Tongue (tissue), 1 donor: ENCODE measurements at regions not wholly inside any gene's neighbourhood (a gene's known extent, or its start where the extent isn't known, plus 50 kb on each side); places are given as distances from the start of the nearest gene placed in this dataset.
"Not testable (repeated sequence)": the region's sequence is repeated elsewhere in the genome, so short reads cannot be mapped to it uniquely, and the experiment has no call there.

Source experiments
- DNase-seq: peaks from one replicate; pipeline ENCODE4 v3.0.0-alpha.2; 2015

- DNase-seq = no peak
Measured at GRCh38 chr17:83019376-83019775, 60.0 kb upstream of the METRNL start.

DNA sequence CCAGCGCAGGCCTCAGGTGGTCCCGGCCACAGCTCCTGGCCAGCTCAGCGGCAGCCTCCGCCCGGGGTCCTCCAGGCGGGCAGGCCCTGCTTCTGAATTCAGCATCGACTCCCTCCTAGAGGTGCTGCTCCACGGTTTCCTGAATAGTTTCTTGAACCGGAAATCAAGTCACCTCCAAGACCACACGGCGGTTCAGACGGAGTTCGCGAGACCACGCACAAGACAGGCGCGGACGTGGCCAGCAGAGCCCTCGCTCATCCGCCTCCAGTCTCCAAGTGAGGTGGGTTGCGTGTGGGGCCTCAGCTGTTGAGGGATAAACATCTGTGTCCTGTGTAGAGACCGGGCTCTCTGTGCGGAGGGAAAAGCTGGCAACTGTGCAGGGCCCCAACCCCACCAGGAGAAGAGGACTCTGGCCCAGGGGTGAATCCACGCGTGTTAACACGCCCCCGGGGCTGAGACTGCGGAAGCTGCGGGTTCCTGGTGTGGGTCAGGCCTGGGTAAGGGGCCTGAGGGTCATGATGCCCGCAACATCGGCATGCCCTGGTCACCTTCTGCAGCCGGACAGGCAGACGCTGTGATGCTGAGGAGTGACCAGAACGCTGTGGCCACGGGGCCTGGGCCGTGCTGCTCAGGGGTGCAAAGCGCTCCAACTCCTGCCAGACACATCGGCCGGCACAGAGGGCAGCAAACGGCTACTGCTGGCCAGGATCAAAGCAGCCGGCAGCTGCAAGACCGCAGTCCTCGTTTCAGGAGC lies 55.0 kb upstream of the METRNL start:
- DNase-seq = no peak

GRCh38 chr17:83025636-83026280 lies 53.7 kb upstream of the METRNL start:
- DNase-seq = no peak

GRCh38 chr17:83026311-83026811 lies 53.0 kb upstream of the METRNL start:
- no peak for DNase-seq

DNA sequence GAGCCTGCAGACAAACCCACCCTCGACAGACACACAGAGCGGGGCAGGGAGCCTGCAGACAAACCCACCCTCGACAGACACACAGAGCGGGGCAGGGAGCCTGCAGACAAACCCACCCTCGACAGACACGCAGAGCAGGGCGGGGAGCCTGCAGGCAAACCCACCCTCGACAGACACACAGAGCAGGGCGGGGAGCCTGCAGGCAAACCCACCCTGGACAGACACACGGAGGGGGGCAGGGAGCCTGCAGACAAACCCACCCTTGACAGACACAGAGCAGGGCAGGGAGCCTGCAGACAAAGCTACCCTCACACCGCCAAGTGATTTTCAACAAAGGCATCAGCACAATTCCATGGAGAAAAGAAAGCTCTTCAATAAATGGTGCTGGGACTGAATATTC lies 52.5 kb upstream of the METRNL start:
- DNase-seq = not testable (repeated sequence)

GRCh38 chr17:83028851-83029250 lies 50.6 kb upstream of the METRNL start:
- no peak for DNase-seq

DNA sequence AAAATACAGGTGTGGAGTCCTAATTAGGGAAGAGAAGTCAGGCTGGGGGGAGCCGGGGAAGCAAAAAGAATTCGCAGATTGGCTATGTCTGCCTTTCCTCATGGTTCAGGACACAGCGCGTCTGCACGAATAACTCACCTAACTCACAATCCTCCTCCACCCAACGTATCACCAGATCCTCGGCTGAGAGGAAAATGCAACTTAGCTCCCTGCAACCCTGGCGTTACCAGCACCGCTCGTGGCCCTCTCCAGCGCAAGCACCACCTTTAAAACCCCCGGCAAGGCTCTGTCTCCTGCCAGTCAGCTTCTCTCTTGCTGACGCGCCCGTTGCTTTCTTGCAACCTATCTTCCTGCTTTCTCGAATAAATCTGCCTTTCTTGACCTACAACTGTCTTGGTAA lies 49.8 kb upstream of the METRNL start:
- no peak for DNase-seq
